ENCODE measurements at regions not wholly inside any gene's neighbourhood (a gene's known extent, or its start where the extent isn't known, plus 50 kb on each side); places are given as distances from the start of the nearest gene placed in this dataset.

GRCh38 chr2:15851076-15851693, 89.2 kb upstream of the MYCN start:
- Histone ChIP-seq H3F3A (ENCODE audit: insufficient read depth, low read length) (no peaks in the 10 kb centered on the region), H4K20me1 (ENCODE audit: insufficient read depth, low read length) (no peaks in the 10 kb centered on the region), H3K36me3 (replicated peaks; ENCODE audit: insufficient read depth, low read length) (no peaks in the 10 kb centered on the region), H3K27me3 (replicated peaks; ENCODE audit: insufficient read depth, low read length) (no peaks in the 10 kb centered on the region), H3K4me2 (ENCODE audit: low read depth, low read length) (no peak overlapping the region), H3K4me1 (ENCODE audit: low read length) (no peaks in the 10 kb centered on the region), H3K9ac (ENCODE audit: low read length) (no peak overlapping the region), H3K27ac (ENCODE audit: low read length) (no peak overlapping the region), H3K79me2 (ENCODE audit: low read length) (no peaks in the 10 kb centered on the region), H2AFZ (ENCODE audit: low read length) (no peak overlapping the region), H3K9me3 (replicated peaks; ENCODE audit: insufficient read depth, low read length) (no peaks in the 10 kb centered on the region), H3K9me2 (replicated peaks; ENCODE audit: insufficient read depth, low read length) (no peaks in the 10 kb centered on the region), H3K4me3 (ENCODE audit: low read length) (no peak overlapping the region)
- no peak for TF ChIP-seq CTCF (IDR thresholded peaks at IDR 0.05; ENCODE audit: low read length)
- TF ChIP-seq EZH2 (optimal IDR thresholded peaks at IDR 0.05; ENCODE audit: low read depth, low read length), result no peak
- no peak for TF ChIP-seq EZH2phosphoT487 (IDR thresholded peaks at IDR 0.05; ENCODE audit: low read length)
- DNase-seq, result no peak

DNA sequence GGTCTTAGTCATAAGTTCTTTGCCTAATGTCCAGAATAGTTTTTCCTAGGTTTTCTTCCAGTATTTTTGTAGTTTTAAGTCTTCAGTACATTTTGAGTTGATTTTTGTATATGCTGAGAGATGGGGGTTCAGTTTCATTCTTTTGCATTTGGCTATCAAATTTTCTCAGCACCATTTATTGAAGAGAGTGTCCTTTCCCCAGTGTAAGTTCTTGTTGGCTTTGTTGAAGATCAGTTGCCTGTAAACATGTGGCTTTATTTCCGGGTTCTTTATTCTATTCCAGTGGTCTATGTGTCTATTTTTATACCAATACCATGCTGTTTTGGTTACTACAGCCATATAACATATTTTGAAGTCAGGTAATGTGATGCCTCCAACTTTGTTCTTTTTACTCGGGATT, 87.5 kb upstream of the MYCN start:
- no peaks in the 10 kb centered on the region for H3F3A ChIP-seq (ENCODE audit: insufficient read depth, low read length)
- TF ChIP-seq EZH2 (optimal IDR thresholded peaks at IDR 0.05; ENCODE audit: low read depth, low read length), result no peak
- TF ChIP-seq EZH2phosphoT487 (IDR thresholded peaks at IDR 0.05; ENCODE audit: low read length), result no peak
- no peak for TF ChIP-seq CTCF (IDR thresholded peaks at IDR 0.05; ENCODE audit: low read length)
- no peaks in the 10 kb centered on the region for H3K9me3 ChIP-seq (replicated peaks; ENCODE audit: insufficient read depth, low read length)
- no peak overlapping the region for H3K27ac ChIP-seq (ENCODE audit: low read length)
- H3K27me3 ChIP-seq (replicated peaks; ENCODE audit: insufficient read depth, low read length), result no peaks in the 10 kb centered on the region
- H3K36me3 ChIP-seq (replicated peaks; ENCODE audit: insufficient read depth, low read length), result no peaks in the 10 kb centered on the region
- H3K9me2 ChIP-seq (replicated peaks; ENCODE audit: insufficient read depth, low read length), result no peaks in the 10 kb centered on the region
- H3K4me1 ChIP-seq (ENCODE audit: low read length), result no peaks in the 10 kb centered on the region
- no peak overlapping the region for H3K9ac ChIP-seq (ENCODE audit: low read length)
- H3K4me3 ChIP-seq (ENCODE audit: low read length), result no peak overlapping the region
- H4K20me1 ChIP-seq (ENCODE audit: insufficient read depth, low read length), result no peaks in the 10 kb centered on the region
- no peak overlapping the region for H2AFZ ChIP-seq (ENCODE audit: low read length)
- H3K79me2 ChIP-seq (ENCODE audit: low read length), result no peaks in the 10 kb centered on the region
- H3K4me2 ChIP-seq (ENCODE audit: low read depth, low read length), result no peak overlapping the region
- DNase-seq, result no peak

- H3K36me3 ChIP-seq (replicated peaks; ENCODE audit: insufficient read depth, low read length), result no peaks in the 10 kb centered on the region
- H3K4me2 ChIP-seq (ENCODE audit: low read depth, low read length), result no peak overlapping the region
- no peaks in the 10 kb centered on the region for H3F3A ChIP-seq (ENCODE audit: insufficient read depth, low read length)
- no peaks in the 10 kb centered on the region for H3K27me3 ChIP-seq (replicated peaks; ENCODE audit: insufficient read depth, low read length)
- TF ChIP-seq EZH2phosphoT487 (IDR thresholded peaks at IDR 0.05; ENCODE audit: low read length) (no peak), CTCF (IDR thresholded peaks at IDR 0.05; ENCODE audit: low read length) (no peak), EZH2 (optimal IDR thresholded peaks at IDR 0.05; ENCODE audit: low read depth, low read length) (no peak)
- H3K9me2 ChIP-seq (replicated peaks; ENCODE audit: insufficient read depth, low read length), result no peaks in the 10 kb centered on the region
- no peak overlapping the region for H3K9ac ChIP-seq (ENCODE audit: low read length)
- H3K4me3 ChIP-seq (ENCODE audit: low read length), result no peak overlapping the region
- H3K9me3 ChIP-seq (replicated peaks; ENCODE audit: insufficient read depth, low read length), result no peaks in the 10 kb centered on the region
- no peaks in the 10 kb centered on the region for H4K20me1 ChIP-seq (ENCODE audit: insufficient read depth, low read length)
- DNase-seq, result no peak
- no peak overlapping the region for H2AFZ ChIP-seq (ENCODE audit: low read length)
- no peaks in the 10 kb centered on the region for H3K79me2 ChIP-seq (ENCODE audit: low read length)
- H3K27ac ChIP-seq (ENCODE audit: low read length), result no peak overlapping the region
- H3K4me1 ChIP-seq (ENCODE audit: low read length), result no peaks in the 10 kb centered on the region
Measured at GRCh38 chr2:15853903-15854302, 86.4 kb upstream of the MYCN start.
